Heart left ventricle (tissue), 16 donors: ENCODE measurements at regions not wholly inside any gene's neighbourhood (a gene's known extent, or its start where the extent isn't known, plus 50 kb on each side); places are given as distances from the start of the nearest gene placed in this dataset.

Experiments used
- ATAC-seq, 4 donors: fragments of 200-7000 bp; cut with Tn5 transposase; one replicate each; pipeline ENCODE4 v1.9.1; 2020 to 2022; ENCODE audit warnings: moderate library complexity in 4 of 4, mild to moderate bottlenecking in 3 of 4, moderate number of reproducible peaks in 1 of 4
- DNase-seq, 5 donors: peaks; one replicate each; pipeline ENCODE4 v3.0.0-alpha.2; 2020
- H3K27ac ChIP-seq, 12 donors: fragments of 200-600 bp; sonication (generic) in 4 of 12; one replicate each; pipeline versions ENCODE4 v1.5.0 to v1.8.0; 2016 to 2022; ENCODE audit warnings: mild to moderate bottlenecking in 2 of 12
- H3K27me3 ChIP-seq, 9 donors: fragments of 200-600 bp; sonication (generic) in 2 of 9; one replicate each; pipeline versions ENCODE4 v1.5.1 to v1.8.0; 2016 to 2022; ENCODE audit warnings: mild to moderate bottlenecking in 3 of 9
- H3K36me3 ChIP-seq, 9 donors: fragments of 200-600 bp; sonication (generic) in 2 of 9; one replicate each; pipeline versions ENCODE4 v1.5.0 to v1.8.0; 2018 to 2022; ENCODE audit warnings: mild to moderate bottlenecking in 2 of 9
- H3K4me1 ChIP-seq, 12 donors: fragments of 200-600 bp; sonication (generic) in 4 of 12; one replicate each; pipeline versions ENCODE4 v1.5.0 to v1.8.0; 2016 to 2022; ENCODE audit warnings: mild to moderate bottlenecking in 3 of 12
- H3K4me3 ChIP-seq, 12 donors: fragments of 200-600 bp; sonication (generic) in 4 of 12; one replicate each; pipeline versions ENCODE4 v1.5.0 to v1.8.0; 2017 to 2022; ENCODE audit warnings: mild to moderate bottlenecking in 9 of 12, moderate library complexity in 4 of 12
- H3K9me3 ChIP-seq, 12 donors: fragments of 200-600 bp; sonication (generic) in 4 of 12; one replicate each; pipeline versions ENCODE4 v1.5.0 to v1.8.0; 2016 to 2022; ENCODE audit warnings: mild to moderate bottlenecking in 1 of 12
- POLR2A ChIP-seq, 2 donors: fragments of 450-650 bp; IDR thresholded peaks; one replicate each; pipeline ENCODE4 v1.6.1; 2017; ENCODE audit warnings: antibody characterized with exemption in 2 of 2, mild to moderate bottlenecking in 2 of 2, moderate library complexity in 2 of 2
- WGBS, 4 donors: extraction: QIAGEN DNeasy Blood & Tissue Kit in 2 of 4; methylation state at CpG; one replicate each; pipeline versions ENCODE4 v1.1.5 to v1.1.7; 2013 to 2018; 5-methylcytosine and 5-hydroxymethylcytosine counted together
- intact Hi-C, 10 donors: fragments of 100-400 bp; cut with DNase I; formaldehyde crosslinking; loops; one replicate each; pipeline versions ENCODE4 v1.11.1 to v1.14.2; 2022
- TF ChIP-seq, protein P1 (sequence below), 12 donors: fragments of 200-600 bp; sonication (generic) in 4 of 12; IDR thresholded peaks; one replicate each; pipeline versions ENCODE4 v1.5.0 to v1.8.0; 2018 to 2022; ENCODE audit warnings: antibody characterized with exemption in 12 of 12, mild to moderate bottlenecking in 5 of 12
- donor health status: ischemic (EF 13 %, LVEDD 7.1; RV severe dilation, severe dysfunction).
- donor health status: healthy with polysubstance abuse.
- donor health status: DM: no; HTN: yes; CAD: no.
- donor health status: DM: no; HTN: no; CAD: no.
- donor health status: ischemic (EF 25% LVEDD 6.9; RV normal size, moderate dysfunction).
- donor health status: ischemic (EF 25% LVEDD 5.7; RV mildly dilated, moderate dysfunction).
- donor health status: healthy.
- donor health status: DM: yes; HTN: yes; CAD: no.
- donor health status: ischemic (EF 35%, LVEDD 5.7; RV mildly dilated, moderate dysfunction).
- donor health status: nonischemic (EF 11% LVEDD 7.7; RV severe dilation, severe dysfunction).
- donor health status: DM: yes; HTN: yes; CAD: no.
- donor health status: PGD.
- donor health status: ischemic (EF 29% LVEDD 5.4; RV normal size, mild dysfunction).
- donor health status: nonischemic (EF 23%, LVEDD 6.1; RV moderate dilation, normal function).

- ATAC-seq (no peak), DNase-seq (no peak)
- H3K4me3 ChIP-seq = no peak overlapping the region
- H3K36me3 ChIP-seq = no peaks in the 10 kb centered on the region
- no peaks in the 10 kb centered on the region for H3K9me3 ChIP-seq
- H3K27ac ChIP-seq = no peak overlapping the region
- 70 to 77% (median 73%) methylated on average over 3 of the region's 3 CpGs for WGBS, 4 donors
- H3K27me3 ChIP-seq = no peaks in the 10 kb centered on the region
- TF ChIP-seq, protein P1, sequence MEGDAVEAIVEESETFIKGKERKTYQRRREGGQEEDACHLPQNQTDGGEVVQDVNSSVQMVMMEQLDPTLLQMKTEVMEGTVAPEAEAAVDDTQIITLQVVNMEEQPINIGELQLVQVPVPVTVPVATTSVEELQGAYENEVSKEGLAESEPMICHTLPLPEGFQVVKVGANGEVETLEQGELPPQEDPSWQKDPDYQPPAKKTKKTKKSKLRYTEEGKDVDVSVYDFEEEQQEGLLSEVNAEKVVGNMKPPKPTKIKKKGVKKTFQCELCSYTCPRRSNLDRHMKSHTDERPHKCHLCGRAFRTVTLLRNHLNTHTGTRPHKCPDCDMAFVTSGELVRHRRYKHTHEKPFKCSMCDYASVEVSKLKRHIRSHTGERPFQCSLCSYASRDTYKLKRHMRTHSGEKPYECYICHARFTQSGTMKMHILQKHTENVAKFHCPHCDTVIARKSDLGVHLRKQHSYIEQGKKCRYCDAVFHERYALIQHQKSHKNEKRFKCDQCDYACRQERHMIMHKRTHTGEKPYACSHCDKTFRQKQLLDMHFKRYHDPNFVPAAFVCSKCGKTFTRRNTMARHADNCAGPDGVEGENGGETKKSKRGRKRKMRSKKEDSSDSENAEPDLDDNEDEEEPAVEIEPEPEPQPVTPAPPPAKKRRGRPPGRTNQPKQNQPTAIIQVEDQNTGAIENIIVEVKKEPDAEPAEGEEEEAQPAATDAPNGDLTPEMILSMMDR (IDR thresholded peaks at IDR 0.05) = no peak
- no peak for TF ChIP-seq POLR2A (IDR thresholded peaks at IDR 0.05)
- intact Hi-C loops = no loop called here
- H3K4me1 ChIP-seq = no peaks in the 10 kb centered on the region
These were observed 260.5 kb upstream of the DDX53 start for GRCh38 chrX:22739276-22739675.

- no peak for DNase-seq
- H3K27me3 ChIP-seq = no peaks in the 10 kb centered on the region
- no peak for ATAC-seq
- H3K4me1 ChIP-seq = no peaks in the 10 kb centered on the region
- no peaks in the 10 kb centered on the region for H3K36me3 ChIP-seq
- H3K9me3 ChIP-seq = no peaks in the 10 kb centered on the region
- intact Hi-C loops = loop anchor here in 3 of 10 donors (10.0 kb wide), 1 partner anchor 606 kb away; no protein-coding TSS in a partner anchor
- no peak overlapping the region for H3K4me3 ChIP-seq
- no peak overlapping the region for H3K27ac ChIP-seq
- TF ChIP-seq POLR2A (IDR thresholded peaks at IDR 0.05) = no peak
- TF ChIP-seq, protein P1 (IDR thresholded peaks at IDR 0.05) = no peak
- 57 to 76% (median 63%) methylated on average over 4 of the region's 4 CpGs for WGBS, 4 donors
These were observed 258.9 kb upstream of the DDX53 start for GRCh38 chrX:22740836-22741235.

DNA sequence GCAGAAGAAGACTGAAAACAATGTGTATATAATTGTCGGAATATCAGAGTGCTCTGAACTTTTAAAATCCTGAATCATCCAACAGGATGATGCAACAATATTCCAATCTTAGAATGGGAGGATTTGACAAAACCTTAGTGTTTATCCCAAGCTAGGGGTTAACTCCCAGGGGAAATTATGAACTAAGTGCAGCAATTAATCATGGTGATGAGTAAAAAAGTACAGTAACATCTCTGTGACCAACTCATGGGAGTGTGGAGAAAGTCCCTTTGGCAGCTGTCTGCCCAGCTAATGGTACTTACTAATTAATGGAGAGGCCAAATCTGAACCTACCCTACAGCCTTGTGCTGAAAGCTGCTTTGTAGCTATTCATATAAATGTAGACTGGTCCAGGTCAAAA, 257.6 kb upstream of the DDX53 start:
- H3K4me1 ChIP-seq = no peaks in the 10 kb centered on the region
- no peaks in the 10 kb centered on the region for H3K27me3 ChIP-seq
- DNase-seq (no peak), ATAC-seq (no peak)
- no peak overlapping the region for H3K4me3 ChIP-seq
- 65 to 77% (median 74%) methylated on average over 1 of the region's 1 CpG for WGBS, 4 donors
- no peaks in the 10 kb centered on the region for H3K9me3 ChIP-seq
- intact Hi-C loops = loop anchor here in 3 of 10 donors (10.0 kb wide), 1 partner anchor 607 kb away; no protein-coding TSS in a partner anchor
- H3K27ac ChIP-seq = no peak overlapping the region
- no peak for TF ChIP-seq POLR2A (IDR thresholded peaks at IDR 0.05)
- TF ChIP-seq, protein P1 (IDR thresholded peaks at IDR 0.05) = no peak
- H3K36me3 ChIP-seq = no peaks in the 10 kb centered on the region

- Histone ChIP-seq H3K27ac (no peak overlapping the region), H3K9me3 (no peaks in the 10 kb centered on the region), H3K27me3 (peaks cover 0 to 5% (median 0%) of the 10 kb centered on the region in 9 donors), H3K4me3 (no peak overlapping the region), H3K36me3 (no peaks in the 10 kb centered on the region), H3K4me1 (no peaks in the 10 kb centered on the region)
- DNase-seq (peak in 2 of 5 donors; percentile 21 to 26), ATAC-seq (no peak)
- WGBS, 4 donors = 69 to 77% (median 73%) methylated on average over 4 of the region's 4 CpGs
- intact Hi-C loops = loop anchor here in 6 of 10 donors (5.0 to 10.0 kb wide), 4 partner anchors 609 to 764 kb away; no protein-coding TSS in a partner anchor
- TF ChIP-seq, protein P1 (IDR thresholded peaks at IDR 0.05) = no peak
- no peak for TF ChIP-seq POLR2A (IDR thresholded peaks at IDR 0.05)
These were observed 253.7 kb upstream of the DDX53 start for GRCh38 chrX:22746081-22746480.
